ENCODE measurements at regions not wholly inside any gene's neighbourhood (a gene's known extent, or its start where the extent isn't known, plus 50 kb on each side); places are given as distances from the start of the nearest gene placed in this dataset.

DNA sequence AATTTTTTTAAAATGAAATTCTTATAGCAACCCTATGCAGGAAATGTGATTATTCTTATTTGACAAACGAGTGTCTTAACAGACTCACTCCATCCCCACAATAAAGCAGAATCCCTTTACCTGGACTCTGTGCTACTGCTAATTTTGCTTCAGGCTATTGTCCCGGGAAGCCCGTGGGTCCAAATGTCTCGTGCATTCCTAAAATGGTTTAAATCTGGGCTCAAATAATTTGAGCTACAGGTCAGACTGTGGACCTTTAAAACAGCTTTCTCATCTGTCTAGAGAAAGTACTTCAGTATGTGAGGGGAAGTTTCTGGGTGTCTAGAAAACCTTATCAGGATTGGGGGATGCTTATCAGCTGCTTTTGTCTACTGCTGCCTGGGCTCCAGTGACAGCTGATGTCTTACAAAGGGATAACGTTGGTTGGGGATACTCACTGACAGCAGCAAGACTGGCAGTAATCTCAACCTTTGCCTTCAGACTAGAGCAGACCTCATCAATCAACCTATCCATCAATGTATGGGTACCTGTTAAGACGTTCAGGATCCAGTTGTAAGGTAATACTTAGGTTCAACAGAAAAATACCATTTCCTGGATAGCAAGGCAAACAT, 197.9 kb upstream of the CDH11 start:
- Histone ChIP-seq H3K36me3 (ENCODE audit: control insufficient read depth in 2 of 2, extremely low read depth in 1 of 2, insufficient read depth in 1 of 2, low read length in 1 of 2) (no peaks in the 10 kb centered on the region), H3K9me3 (no peaks in the 10 kb centered on the region), H3K4me1 (ENCODE audit: control insufficient read depth in 1 of 2, extremely low read depth in 1 of 2, insufficient read depth in 2 of 2, low read length in 2 of 2) (no peaks in the 10 kb centered on the region), H3K4me3 (ENCODE audit: control insufficient read depth in 1 of 2, extremely low read depth in 1 of 2, low read length in 1 of 2) (no peak overlapping the region), H3K27ac (ENCODE audit: low read length) (no peak overlapping the region), H3K27me3 (replicated peaks in 1 of 2; ENCODE audit: control insufficient read depth in 2 of 2, extremely low read depth in 1 of 2, insufficient read depth in 2 of 2, low read length in 1 of 2) (no peaks in the 10 kb centered on the region)
- no peaks in the 10 kb centered on the region for H3K36me3 Mint-ChIP-seq
- no peak for DNase-seq
- ChIA-PET POLR2A (no interaction called here), CTCF (no interaction called here)
- H3K27me3 Mint-ChIP-seq, result no peaks in the 10 kb centered on the region
- no peaks in the 10 kb centered on the region for H3K4me1 Mint-ChIP-seq
- H3K27ac Mint-ChIP-seq, result no peak overlapping the region
- H3K4me3 Mint-ChIP-seq, result no peak overlapping the region
- no peak for ATAC-seq (replicated peaks in 1 of 4)
- 80% methylated on average over 3 of the region's 6 CpGs for WGBS (ENCODE audit: insufficient coverage)
- peaks cover 0 to 4% (median 4%) of the 10 kb centered on the region in 3 donors for H3K9me3 Mint-ChIP-seq

DNA sequence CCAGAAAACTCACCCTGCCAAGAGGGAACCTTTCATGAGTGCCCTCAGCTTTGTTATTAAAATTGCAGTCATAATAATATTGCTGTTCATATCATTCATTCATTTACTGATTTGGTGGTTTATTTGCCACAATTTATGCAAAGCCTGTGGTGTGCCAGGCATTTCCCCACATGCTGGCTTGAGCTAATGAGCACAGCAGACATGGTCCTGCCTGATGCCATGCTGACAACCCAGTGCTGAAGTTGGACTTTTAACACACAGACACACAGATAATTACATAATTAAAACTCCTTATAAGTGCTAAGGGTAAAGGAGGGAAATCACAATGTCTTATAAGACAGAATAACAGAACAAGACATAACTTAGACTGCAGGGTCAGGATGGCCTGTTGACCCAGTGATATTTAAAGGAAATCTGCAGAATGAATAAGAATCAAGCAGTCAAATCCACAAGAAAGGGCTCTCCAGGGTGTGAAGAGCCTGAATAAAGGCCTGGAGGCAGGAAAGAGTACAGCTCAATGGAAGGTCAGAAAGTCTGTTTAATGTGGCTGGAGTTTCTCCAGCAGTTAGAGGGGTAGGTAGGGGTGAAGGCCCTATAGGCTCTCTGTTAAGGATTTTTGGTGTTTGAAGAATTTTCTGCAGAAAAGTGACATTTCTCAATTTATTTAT, 196.9 kb upstream of the CDH11 start:
- Mint-ChIP-seq H3K4me1 (no peaks in the 10 kb centered on the region), H3K36me3 (no peaks in the 10 kb centered on the region), H3K27me3 (no peaks in the 10 kb centered on the region), H3K27ac (no peak overlapping the region), H3K9me3 (peaks cover 0 to 4% (median 3%) of the 10 kb centered on the region in 3 donors), H3K4me3 (no peak overlapping the region)
- Histone ChIP-seq H3K9me3 (no peaks in the 10 kb centered on the region), H3K4me1 (ENCODE audit: control insufficient read depth in 1 of 2, extremely low read depth in 1 of 2, insufficient read depth in 2 of 2, low read length in 2 of 2) (no peaks in the 10 kb centered on the region), H3K27ac (ENCODE audit: low read length) (no peak overlapping the region), H3K36me3 (ENCODE audit: control insufficient read depth in 2 of 2, extremely low read depth in 1 of 2, insufficient read depth in 1 of 2, low read length in 1 of 2) (no peaks in the 10 kb centered on the region), H3K27me3 (replicated peaks in 1 of 2; ENCODE audit: control insufficient read depth in 2 of 2, extremely low read depth in 1 of 2, insufficient read depth in 2 of 2, low read length in 1 of 2) (no peaks in the 10 kb centered on the region), H3K4me3 (ENCODE audit: control insufficient read depth in 1 of 2, extremely low read depth in 1 of 2, low read length in 1 of 2) (no peak overlapping the region)
- CTCF ChIA-PET, result no interaction called here
- POLR2A ChIA-PET, result interaction anchor here in 1 of 2 donors (0.5 kb wide), 1 partner anchor 254 kb away, joined by 4 read pairs; no protein-coding TSS in a partner anchor
- no peak for DNase-seq
- ATAC-seq (replicated peaks in 1 of 4), result no peak

DNA sequence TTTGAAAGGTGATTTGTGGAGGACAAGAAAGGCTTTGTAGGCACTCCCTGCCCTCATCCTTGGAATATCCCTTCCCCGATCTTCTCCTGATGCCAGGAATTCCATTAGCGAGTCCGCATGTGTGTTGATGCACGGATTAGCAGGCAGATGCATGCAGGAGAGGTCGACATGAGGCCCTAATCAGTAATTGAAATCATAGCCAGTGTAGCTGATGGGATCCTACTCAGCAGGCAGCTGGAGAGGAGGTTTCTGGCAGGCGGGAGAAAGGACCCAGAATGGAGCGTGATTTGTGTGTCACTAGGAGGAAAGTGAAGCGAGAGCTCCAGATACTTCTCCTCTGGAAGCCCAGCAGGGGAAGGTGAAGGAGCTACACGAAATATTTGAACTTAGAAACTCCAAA, 196.3 kb upstream of the CDH11 start:
- ChIA-PET CTCF (no interaction called here), POLR2A (interaction anchor here in 1 of 2 donors (0.5 kb wide), 1 partner anchor 255 kb away, joined by 4 read pairs; no protein-coding TSS in a partner anchor)
- no peaks in the 10 kb centered on the region for H3K36me3 Mint-ChIP-seq
- ATAC-seq (replicated peaks in 1 of 4) (no peak), DNase-seq (no peak)
- no peaks in the 10 kb centered on the region for H3K4me1 ChIP-seq (ENCODE audit: control insufficient read depth in 1 of 2, extremely low read depth in 1 of 2, insufficient read depth in 2 of 2, low read length in 2 of 2)
- H3K27me3 ChIP-seq (replicated peaks in 1 of 2; ENCODE audit: control insufficient read depth in 2 of 2, extremely low read depth in 1 of 2, insufficient read depth in 2 of 2, low read length in 1 of 2), result no peaks in the 10 kb centered on the region
- no peaks in the 10 kb centered on the region for H3K27me3 Mint-ChIP-seq
- no peak overlapping the region for H3K27ac ChIP-seq (ENCODE audit: low read length)
- no peaks in the 10 kb centered on the region for H3K9me3 ChIP-seq
- H3K9me3 Mint-ChIP-seq, result peaks cover 0 to 4% (median 2%) of the 10 kb centered on the region in 3 donors
- H3K4me3 Mint-ChIP-seq, result no peak overlapping the region
- WGBS (ENCODE audit: insufficient coverage), result 69% methylated on average over 5 of the region's 9 CpGs
- H3K4me1 Mint-ChIP-seq, result no peaks in the 10 kb centered on the region
- no peak overlapping the region for H3K27ac Mint-ChIP-seq
- H3K4me3 ChIP-seq (ENCODE audit: control insufficient read depth in 1 of 2, extremely low read depth in 1 of 2, low read length in 1 of 2), result no peak overlapping the region
- no peaks in the 10 kb centered on the region for H3K36me3 ChIP-seq (ENCODE audit: control insufficient read depth in 2 of 2, extremely low read depth in 1 of 2, insufficient read depth in 1 of 2, low read length in 1 of 2)

DNA sequence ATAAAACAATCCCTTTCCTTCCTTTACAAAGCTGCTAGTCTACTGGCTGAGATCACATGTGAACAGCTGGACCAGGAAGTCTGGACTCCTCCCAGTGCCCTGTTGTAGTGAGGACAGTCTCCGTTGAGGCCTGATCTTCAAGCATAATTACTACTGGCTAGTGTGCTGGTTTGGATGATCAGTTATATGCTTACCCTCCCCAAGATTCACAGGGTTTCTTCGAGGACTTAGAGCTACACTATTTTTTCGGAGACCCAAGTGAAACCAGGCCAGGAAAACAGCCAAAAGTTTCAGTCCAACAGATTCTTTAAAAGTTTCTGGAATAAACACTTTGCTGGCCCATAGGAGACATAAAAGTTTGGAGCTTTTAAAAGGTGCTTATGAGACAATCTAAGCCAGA, 194.9 kb upstream of the CDH11 start:
- no peak overlapping the region for H3K27ac ChIP-seq (ENCODE audit: low read length)
- H3K9me3 ChIP-seq, result no peaks in the 10 kb centered on the region
- ChIA-PET POLR2A (no interaction called here), CTCF (no interaction called here)
- Mint-ChIP-seq H3K36me3 (no peaks in the 10 kb centered on the region), H3K27ac (no peak overlapping the region), H3K4me3 (no peak overlapping the region), H3K27me3 (no peaks in the 10 kb centered on the region), H3K4me1 (no peaks in the 10 kb centered on the region), H3K9me3 (peaks cover 0 to 4% (median 4%) of the 10 kb centered on the region in 3 donors)
- ATAC-seq (replicated peaks in 1 of 4), result no peak
- H3K36me3 ChIP-seq (ENCODE audit: control insufficient read depth in 2 of 2, extremely low read depth in 1 of 2, insufficient read depth in 1 of 2, low read length in 1 of 2), result no peaks in the 10 kb centered on the region
- no peaks in the 10 kb centered on the region for H3K4me1 ChIP-seq (ENCODE audit: control insufficient read depth in 1 of 2, extremely low read depth in 1 of 2, insufficient read depth in 2 of 2, low read length in 2 of 2)
- H3K4me3 ChIP-seq (ENCODE audit: control insufficient read depth in 1 of 2, extremely low read depth in 1 of 2, low read length in 1 of 2), result no peak overlapping the region
- no CpG with 5 or more reads among the region's 3 CpGs for WGBS (ENCODE audit: insufficient coverage)
- no peak for DNase-seq
- H3K27me3 ChIP-seq (replicated peaks in 1 of 2; ENCODE audit: control insufficient read depth in 2 of 2, extremely low read depth in 1 of 2, insufficient read depth in 2 of 2, low read length in 1 of 2), result no peaks in the 10 kb centered on the region

DNA sequence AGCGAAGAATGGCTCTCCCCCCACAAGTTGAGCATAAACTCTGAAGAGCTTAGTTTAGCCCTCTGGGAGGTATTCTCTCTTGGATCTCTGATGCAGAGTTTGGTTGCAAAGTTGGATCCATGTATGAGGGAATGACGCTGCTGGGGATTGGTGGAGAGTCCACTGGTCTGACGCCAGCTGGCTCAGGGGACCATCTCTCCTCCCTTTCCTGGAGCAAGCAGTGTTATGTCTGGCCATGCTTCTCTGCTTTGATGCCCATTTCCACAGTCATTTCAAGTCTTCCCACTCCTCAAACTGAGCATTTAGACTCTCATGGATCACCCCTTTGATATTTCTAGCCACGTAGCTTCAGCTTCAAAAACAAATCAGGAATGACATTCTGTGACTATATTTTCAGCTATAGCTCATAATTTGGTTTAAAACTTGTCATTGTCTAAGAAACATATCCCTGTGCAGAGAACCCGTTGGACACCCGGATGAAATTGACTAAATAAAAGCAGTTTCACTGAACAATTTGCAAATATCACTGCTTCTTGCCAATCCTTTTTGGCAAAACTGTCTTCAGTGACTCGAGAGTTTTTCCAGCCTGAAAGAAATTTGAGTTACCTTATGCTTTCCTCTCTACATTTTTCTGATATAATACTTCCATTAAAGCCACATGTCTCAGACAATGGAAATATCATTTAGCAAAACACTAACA, 193.4 kb upstream of the CDH11 start:
- Histone ChIP-seq H3K27ac (ENCODE audit: low read length) (no peak overlapping the region), H3K4me1 (ENCODE audit: control insufficient read depth in 1 of 2, extremely low read depth in 1 of 2, insufficient read depth in 2 of 2, low read length in 2 of 2) (no peaks in the 10 kb centered on the region), H3K4me3 (ENCODE audit: control insufficient read depth in 1 of 2, extremely low read depth in 1 of 2, low read length in 1 of 2) (no peak overlapping the region), H3K9me3 (no peaks in the 10 kb centered on the region), H3K36me3 (ENCODE audit: control insufficient read depth in 2 of 2, extremely low read depth in 1 of 2, insufficient read depth in 1 of 2, low read length in 1 of 2) (no peaks in the 10 kb centered on the region), H3K27me3 (replicated peaks in 1 of 2; ENCODE audit: control insufficient read depth in 2 of 2, extremely low read depth in 1 of 2, insufficient read depth in 2 of 2, low read length in 1 of 2) (no peaks in the 10 kb centered on the region)
- no peak overlapping the region for H3K4me3 Mint-ChIP-seq
- H3K9me3 Mint-ChIP-seq, result peaks cover 0 to 4% (median 3%) of the 10 kb centered on the region in 3 donors
- no peaks in the 10 kb centered on the region for H3K36me3 Mint-ChIP-seq
- ChIA-PET POLR2A (no interaction called here), CTCF (no interaction called here)
- no peak overlapping the region for H3K27ac Mint-ChIP-seq
- H3K4me1 Mint-ChIP-seq, result no peaks in the 10 kb centered on the region
- 100% methylated on average over 2 of the region's 7 CpGs for WGBS (ENCODE audit: insufficient coverage)
- ATAC-seq (replicated peaks in 1 of 4) (no peak), DNase-seq (no peak)
- H3K27me3 Mint-ChIP-seq, result no peaks in the 10 kb centered on the region

DNA sequence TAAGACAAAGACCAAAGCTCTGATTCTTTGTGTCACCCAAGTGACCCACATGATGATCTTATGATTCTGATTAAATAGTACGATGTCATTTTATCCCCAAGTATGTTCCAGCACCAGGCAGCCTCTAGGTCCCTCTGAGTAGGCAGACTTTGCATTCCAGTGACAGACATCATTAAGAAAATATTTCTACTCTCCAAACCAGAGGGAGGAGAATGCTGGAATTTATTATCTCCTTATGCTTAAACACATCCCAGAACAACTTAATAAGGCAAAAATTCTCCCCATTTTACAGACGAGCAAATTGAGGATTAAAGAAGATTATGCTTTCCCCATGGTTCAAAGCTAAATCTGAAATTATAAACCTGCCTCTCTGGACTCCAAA, 192.8 kb upstream of the CDH11 start:
- H3K27ac ChIP-seq (ENCODE audit: low read length), result no peak overlapping the region
- no peak for DNase-seq
- H3K36me3 ChIP-seq (ENCODE audit: control insufficient read depth in 2 of 2, extremely low read depth in 1 of 2, insufficient read depth in 1 of 2, low read length in 1 of 2), result no peaks in the 10 kb centered on the region
- no peak for ATAC-seq (replicated peaks in 1 of 4)
- no peak overlapping the region for H3K27ac Mint-ChIP-seq
- no CpG with 5 or more reads among the region's 2 CpGs for WGBS (ENCODE audit: insufficient coverage)
- no peaks in the 10 kb centered on the region for H3K27me3 ChIP-seq (replicated peaks in 1 of 2; ENCODE audit: control insufficient read depth in 2 of 2, extremely low read depth in 1 of 2, insufficient read depth in 2 of 2, low read length in 1 of 2)
- ChIA-PET CTCF (no interaction called here), POLR2A (no interaction called here)
- H3K9me3 Mint-ChIP-seq, result peaks cover 0 to 8% (median 7%) of the 10 kb centered on the region in 3 donors
- no peaks in the 10 kb centered on the region for H3K4me1 Mint-ChIP-seq
- no peak overlapping the region for H3K4me3 ChIP-seq (ENCODE audit: control insufficient read depth in 1 of 2, extremely low read depth in 1 of 2, low read length in 1 of 2)
- no peaks in the 10 kb centered on the region for H3K36me3 Mint-ChIP-seq
- H3K4me1 ChIP-seq (ENCODE audit: control insufficient read depth in 1 of 2, extremely low read depth in 1 of 2, insufficient read depth in 2 of 2, low read length in 2 of 2), result no peaks in the 10 kb centered on the region
- no peak overlapping the region for H3K4me3 Mint-ChIP-seq
- H3K27me3 Mint-ChIP-seq, result no peaks in the 10 kb centered on the region
- H3K9me3 ChIP-seq, result no peaks in the 10 kb centered on the region

Measured in T-cell (primary cell).